A549 (cell line): ENCODE measurements at regions not wholly inside any gene's neighbourhood (a gene's known extent, or its start where the extent isn't known, plus 50 kb on each side); places are given as distances from the start of the nearest gene placed in this dataset.

Experiments used
- ATAC-seq, 2 experiments: fragments of 200-7000 bp in 1 of 2; fragments of >200 bp in 1 of 2; cut with Nextera tagmentation in 1 of 2; cut with Tn5 transposase in 1 of 2; 3 replicates each; pipeline versions ENCODE4 v1.8.0 to v1.9.1; 2018 to 2020; ENCODE audit warnings: mild to moderate bottlenecking in 1 of 2, moderate library complexity in 1 of 2
- CTCF ChIA-PET: fragments of 300-600 bp; sonication (Branson Sonifier 250); formaldehyde crosslinking; extraction: SDS; loops from one replicate; lab custom pipeline; 2021; ENCODE audit warnings: antibody characterized with exemption, inconsistent platforms; lab: Yijun Ruan, JAX
- POLR2A ChIA-PET: fragments of 350-600 bp; formaldehyde crosslinking; extraction: SDS; loops from one replicate; lab custom pipeline; 2021; ENCODE audit warnings: antibody characterized with exemption, inconsistent platforms; lab: Yijun Ruan, JAX
- DNase-seq, 2 experiments: peaks; one replicate each; pipeline versions ENCODE4 v3.0.0 to v3.0.0-alpha.2; 2011 to 2016; ENCODE audit warnings: low read depth in 1 of 2, low spot score in 1 of 2
- FAIRE-seq: peaks from 2 replicates; lab custom pipeline; 2011; peaks lifted over from hg19 to GRCh38; lab: Jason Lieb, UNC
- H3K27ac ChIP-seq, 2 experiments: fragments of >200 bp; sonication (Bioruptor Twin); formaldehyde crosslinking; 3 replicates each; pipeline ENCODE4 v1.5.1; 2016 to 2017
- H3K4me1 ChIP-seq: fragments of >200 bp; sonication (Bioruptor Twin); formaldehyde crosslinking; 3 replicates; pipeline ENCODE4 v1.6.1; 2016
- H3K4me2 ChIP-seq: fragments of >200 bp; sonication (Bioruptor Twin); formaldehyde crosslinking; 3 replicates; pipeline ENCODE4 v1.6.1; 2016
- H3K4me3 ChIP-seq: fragments of >200 bp; sonication (Bioruptor Twin); formaldehyde crosslinking; 3 replicates; pipeline ENCODE4 v1.5.1; 2016
- H3K9me3 ChIP-seq: fragments of >200 bp; sonication (Bioruptor Twin); formaldehyde crosslinking; 3 replicates; pipeline ENCODE4 v1.6.1; 2016
- ATOH8 ChIP-seq: fragments of 250-450 bp; sonication (Bioruptor Pico); IDR thresholded peaks from 2 replicates; pipeline ENCODE4 v1.5.0; 2020; ENCODE audit warnings: low read depth, mild to moderate bottlenecking, moderate library complexity
- CBX2 ChIP-seq: fragments of 200-600 bp; sonication (generic); IDR thresholded peaks from 2 replicates; pipeline ENCODE4 v1.6.1; 2016; ENCODE audit warnings: low read depth, mild to moderate bottlenecking, borderline replicate concordance
- CBX8 ChIP-seq: fragments of 200-600 bp; sonication (generic); IDR thresholded peaks from 2 replicates; pipeline ENCODE4 v1.6.1; 2016
- CHD2 ChIP-seq: fragments of 150-350 bp; IDR thresholded peaks from 2 replicates; pipeline ENCODE4 v1.6.1; 2014; ENCODE audit warnings: low read length; ENCODE audit not compliant: partially characterized antibody
- EHF ChIP-seq: fragments of 250-450 bp; sonication (Bioruptor Pico); IDR thresholded peaks from 2 replicates; pipeline ENCODE4 v1.5.0; 2020; ENCODE audit warnings: mild to moderate bottlenecking
- EP300 ChIP-seq, 2 experiments: fragments of >200 bp; sonication (Bioruptor Twin); formaldehyde crosslinking; IDR thresholded peaks; 2 replicates in 1 of 2; 3 replicates in 1 of 2; pipeline ENCODE4 v1.6.1; 2016 to 2017
- FOSB ChIP-seq: fragments of 250-450 bp; sonication (Bioruptor Pico); IDR thresholded peaks from 2 replicates; pipeline ENCODE4 v1.5.0; 2020; ENCODE audit warnings: mild to moderate bottlenecking, moderate library complexity
- GATA3 ChIP-seq: IDR thresholded peaks from 2 replicates; pipeline ENCODE4 v1.6.1; 2012; ENCODE audit warnings: borderline replicate concordance
- HES2 ChIP-seq: fragments of >200 bp; sonication (Bioruptor Twin); formaldehyde crosslinking; IDR thresholded peaks from 2 replicates; pipeline ENCODE4 v1.6.1; 2016
- HOXA7 ChIP-seq: fragments of 250-450 bp; sonication (Bioruptor Pico); IDR thresholded peaks from 2 replicates; pipeline ENCODE4 v1.5.0; 2020; ENCODE audit warnings: mild to moderate bottlenecking, moderate library complexity
- HOXB13 ChIP-seq: fragments of 250-450 bp; sonication (Bioruptor Pico); IDR thresholded peaks from 2 replicates; pipeline ENCODE4 v1.5.0; 2020; ENCODE audit warnings: low read depth, mild to moderate bottlenecking, moderate library complexity
- JUN ChIP-seq, 2 experiments: fragments of >200 bp; sonication (Bioruptor Twin); formaldehyde crosslinking; IDR thresholded peaks; 2 replicates in 1 of 2; 3 replicates in 1 of 2; pipeline ENCODE4 v1.6.1; 2016 to 2017
- JUNB ChIP-seq: fragments of >200 bp; sonication (Bioruptor Twin); formaldehyde crosslinking; IDR thresholded peaks from 2 replicates; pipeline ENCODE4 v1.6.1; 2016
- KDM1A ChIP-seq: fragments of 200-600 bp; sonication (generic); IDR thresholded peaks from 2 replicates; pipeline ENCODE4 v1.6.1; 2016; ENCODE audit warnings: low read depth, mild to moderate bottlenecking
- MAFK ChIP-seq: fragments of 450-650 bp; IDR thresholded peaks from 2 replicates; pipeline ENCODE4 v1.6.1; 2014; ENCODE audit not compliant: partially characterized antibody
- MAZ ChIP-seq: fragments of 150-350 bp; IDR thresholded peaks from 2 replicates; pipeline ENCODE4 v1.6.1; 2014; ENCODE audit warnings: antibody characterized with exemption, low read depth, low read length, borderline replicate concordance
- NFE2L2 ChIP-seq: fragments of 150-350 bp; conservative IDR thresholded peaks from 2 replicates; pipeline ENCODE4 v1.6.1; 2014; ENCODE audit warnings: low read length
- PBX3 ChIP-seq: IDR thresholded peaks from 2 replicates; pipeline ENCODE4 v1.6.1; 2012
- PHF8 ChIP-seq: fragments of 200-600 bp; sonication (generic); IDR thresholded peaks from 2 replicates; pipeline ENCODE4 v1.6.1; 2016; ENCODE audit warnings: low read depth, mild to moderate bottlenecking, antibody characterized with exemption, moderate library complexity, borderline replicate concordance
- RCOR1 ChIP-seq: fragments of 150-350 bp; IDR thresholded peaks from 2 replicates; pipeline ENCODE4 v1.6.1; 2014; ENCODE audit warnings: antibody characterized with exemption, low read length, low read depth
- RNF2 ChIP-seq: fragments of 200-600 bp; sonication (generic); IDR thresholded peaks from 2 replicates; pipeline ENCODE4 v1.6.1; 2016; ENCODE audit warnings: low read depth, mild to moderate bottlenecking, antibody characterized with exemption, moderate library complexity, borderline replicate concordance
- SMC3 ChIP-seq: fragments of >200 bp; sonication (Bioruptor Twin); formaldehyde crosslinking; IDR thresholded peaks from 3 replicates; pipeline ENCODE4 v1.6.1; 2018; ENCODE audit warnings: inconsistent platforms
- SREBF2 ChIP-seq: fragments of 450-650 bp; IDR thresholded peaks from 2 replicates; pipeline ENCODE4 v1.6.1; 2014; ENCODE audit warnings: mild to moderate bottlenecking, moderate library complexity
- TFCP2L1 ChIP-seq: fragments of 250-450 bp; sonication (Bioruptor Pico); IDR thresholded peaks from 2 replicates; pipeline ENCODE4 v1.5.0; 2021; ENCODE audit warnings: mild to moderate bottlenecking
- USF2 ChIP-seq: fragments of 450-650 bp; IDR thresholded peaks from 2 replicates; pipeline ENCODE4 v1.6.1; 2014; ENCODE audit warnings: antibody characterized with exemption
- ZNF302 ChIP-seq: fragments of 250-450 bp; sonication (Bioruptor Pico); IDR thresholded peaks from 2 replicates; pipeline ENCODE4 v1.9.0; 2021; ENCODE audit warnings: inconsistent platforms, mild to moderate bottlenecking, moderate library complexity
- WGBS: methylation state at CpG from one replicate; pipeline ENCODE4 v1.1.6; 2017; ENCODE audit errors: missing lambda C conversion rate; 5-methylcytosine and 5-hydroxymethylcytosine counted together
- TF ChIP-seq, protein P1 (sequence below): fragments of >200 bp; sonication (Bioruptor Twin); formaldehyde crosslinking; IDR thresholded peaks from 3 replicates; pipeline ENCODE4 v1.6.1; 2016

DNA sequence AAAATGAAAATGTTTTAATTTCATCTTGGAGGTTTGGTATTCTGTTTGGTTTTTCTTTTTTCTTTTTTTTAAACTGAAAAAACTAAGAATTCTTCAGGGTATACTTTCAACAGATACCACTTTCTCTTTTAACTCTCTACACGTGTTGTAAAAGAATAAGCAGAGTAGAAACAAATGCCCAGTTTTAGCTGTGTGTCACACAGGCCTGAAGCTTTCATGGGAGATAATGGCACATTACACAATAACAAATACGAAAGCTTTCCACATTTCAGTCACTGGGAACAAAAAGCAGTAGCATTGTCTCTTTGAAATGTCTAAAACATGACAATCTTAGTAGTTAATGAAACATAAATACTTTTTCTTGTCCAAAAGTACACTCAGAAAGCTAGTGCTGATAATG lies 818.5 kb downstream of the TBL1XR1 start:
- no peak for DNase-seq
- no peaks in the 10 kb centered on the region for H3K4me1 ChIP-seq
- no peak for FAIRE-seq
- POLR2A ChIA-PET = no interaction called here
- CTCF ChIA-PET = no interaction called here
- no peak overlapping the region for H3K27ac ChIP-seq
- no peak overlapping the region for H3K4me2 ChIP-seq
- 3% methylated on average over 2 of the region's 2 CpGs for WGBS
- ATAC-seq = no peak
- TF ChIP-seq CHD2 (no peak), JUN (IDR thresholded peaks at IDR 0.05) (no peak), ZNF302 (no peak), FOSB (CRISPR knock-in tag) (no peak), HOXA7 (CRISPR knock-in tag) (no peak), JUNB (no peak), HES2 (no peak), PHF8 (no peak), SMC3 (no peak), EHF (no peak)
- TF ChIP-seq, protein P1, sequence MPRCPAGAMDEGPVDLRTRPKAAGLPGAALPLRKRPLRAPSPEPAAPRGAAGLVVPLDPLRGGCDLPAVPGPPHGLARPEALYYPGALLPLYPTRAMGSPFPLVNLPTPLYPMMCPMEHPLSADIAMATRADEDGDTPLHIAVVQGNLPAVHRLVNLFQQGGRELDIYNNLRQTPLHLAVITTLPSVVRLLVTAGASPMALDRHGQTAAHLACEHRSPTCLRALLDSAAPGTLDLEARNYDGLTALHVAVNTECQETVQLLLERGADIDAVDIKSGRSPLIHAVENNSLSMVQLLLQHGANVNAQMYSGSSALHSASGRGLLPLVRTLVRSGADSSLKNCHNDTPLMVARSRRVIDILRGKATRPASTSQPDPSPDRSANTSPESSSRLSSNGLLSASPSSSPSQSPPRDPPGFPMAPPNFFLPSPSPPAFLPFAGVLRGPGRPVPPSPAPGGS = no peak
- H3K4me3 ChIP-seq = no peak overlapping the region
- no peaks in the 10 kb centered on the region for H3K9me3 ChIP-seq

DNA sequence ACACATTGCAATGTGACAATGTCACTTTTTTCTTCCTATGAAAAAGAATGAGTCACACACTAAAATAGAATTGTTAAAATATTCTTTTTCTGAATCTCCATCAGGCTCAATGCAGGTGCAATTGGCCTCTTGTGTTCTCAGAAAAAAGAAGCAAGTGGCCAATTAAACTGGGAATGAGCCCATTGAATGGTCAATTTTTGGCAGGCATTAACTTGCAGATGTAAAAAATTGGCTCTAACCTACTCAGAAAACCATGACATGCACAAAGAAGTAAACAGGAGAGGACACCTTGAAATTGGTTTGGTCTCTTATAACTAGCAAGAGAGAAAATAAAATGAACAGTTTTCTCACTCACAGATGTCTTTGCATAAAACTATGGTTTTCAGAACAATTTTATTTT lies 820.8 kb downstream of the TBL1XR1 start:
- H3K27ac ChIP-seq = no peak overlapping the region
- no peak overlapping the region for H3K4me2 ChIP-seq
- no peaks in the 10 kb centered on the region for H3K4me1 ChIP-seq
- H3K4me3 ChIP-seq = no peak overlapping the region
- DNase-seq = no peak
- no peak for FAIRE-seq
- ATAC-seq = no peak
- TF ChIP-seq, protein P1 = no peak
- no peak for TF ChIP-seq SREBF2
- no peak for TF ChIP-seq ATOH8 (CRISPR knock-in tag)
- no peak for TF ChIP-seq NFE2L2
- no peak for TF ChIP-seq KDM1A
- TF ChIP-seq ZNF302 = no peak
- TF ChIP-seq HOXB13 (CRISPR knock-in tag) = no peak
- TF ChIP-seq GATA3 = no peak
- no peak for TF ChIP-seq USF2
- no peak for TF ChIP-seq MAZ
- no peak for TF ChIP-seq RCOR1
- TF ChIP-seq FOSB (CRISPR knock-in tag) = no peak
- TF ChIP-seq PBX3 = no peak
- TF ChIP-seq PHF8 = no peak
- no peak for TF ChIP-seq CBX8
- no peak for TF ChIP-seq RNF2
- TF ChIP-seq CBX2 = no peak
- no peak for TF ChIP-seq EP300 (IDR thresholded peaks at IDR 0.05)
- no peak for TF ChIP-seq MAFK
- no peak for TF ChIP-seq TFCP2L1 (CRISPR knock-in tag)
- no peaks in the 10 kb centered on the region for H3K9me3 ChIP-seq
- POLR2A ChIA-PET = no interaction called here
- CTCF ChIA-PET = no interaction called here
